COLO668 (cell line): ENCODE measurements at regions not wholly inside any gene's neighbourhood (a gene's known extent, or its start where the extent isn't known, plus 50 kb on each side); places are given as distances from the start of the nearest gene placed in this dataset.

Experiments used
- DNase-seq: peaks from one replicate; lab custom pipeline; 2025; ENCODE audit not compliant: unreplicated experiment; lab: John Stamatoyannopoulos, UW

- peak; percentile 84 for DNase-seq
These were observed 109.2 kb upstream of the RAB12 start for GRCh38 chr18:8499810-8500675.

GRCh38 chr18:8501044-8501443 is 108.2 kb upstream of the RAB12 start:
- DNase-seq, result peak; percentile 73

- no peak for DNase-seq
These were observed 106.0 kb upstream of the RAB12 start for GRCh38 chr18:8503248-8503647.

GRCh38 chr18:8504424-8504823 is 104.8 kb upstream of the RAB12 start:
- no peak for DNase-seq

- DNase-seq, result no peak
These were observed 104.3 kb upstream of the RAB12 start for GRCh38 chr18:8504880-8505435.

GRCh38 chr18:8506251-8507049 is 102.8 kb upstream of the RAB12 start:
- DNase-seq, result no peak

GRCh38 chr18:8507361-8507760 is 101.9 kb upstream of the RAB12 start:
- DNase-seq, result no peak

GRCh38 chr18:8507915-8508705 is 101.1 kb upstream of the RAB12 start:
- no peak for DNase-seq

- no peak for DNase-seq
These were observed 96.0 kb upstream of the RAB12 start for GRCh38 chr18:8513249-8513648.

GRCh38 chr18:8514409-8514808 is 94.8 kb upstream of the RAB12 start:
- no peak for DNase-seq

GRCh38 chr18:8515142-8515865 is 93.9 kb upstream of the RAB12 start:
- DNase-seq, result no peak

GRCh38 chr18:8516371-8517250 is 92.6 kb upstream of the RAB12 start:
- no peak for DNase-seq

GRCh38 chr18:8517276-8517675 is 92.0 kb upstream of the RAB12 start:
- no peak for DNase-seq

GRCh38 chr18:8519102-8519501 is 90.1 kb upstream of the RAB12 start:
- DNase-seq, result no peak

- no peak for DNase-seq
These were observed 89.0 kb upstream of the RAB12 start for GRCh38 chr18:8520266-8520665.

GRCh38 chr18:8522756-8523155 is 86.5 kb upstream of the RAB12 start:
- no peak for DNase-seq

GRCh38 chr18:8525692-8526091 is 83.5 kb upstream of the RAB12 start:
- DNase-seq, result peak; percentile 19

- DNase-seq, result no peak
These were observed 82.9 kb upstream of the RAB12 start for GRCh38 chr18:8526332-8526731.

GRCh38 chr18:8529609-8530008 is 79.6 kb upstream of the RAB12 start:
- no peak for DNase-seq
